Activated CD8-positive, alpha-beta T cell treated with anti-CD3 and anti-CD28 coated beads for 36 hours (primary cell): ENCODE measurements at regions not wholly inside any gene's neighbourhood (a gene's known extent, or its start where the extent isn't known, plus 50 kb on each side); places are given as distances from the start of the nearest gene placed in this dataset.

Experiments
- ATAC-seq: fragments of 200-7000 bp; cut with Tn5 transposase; one replicate; pipeline ENCODE4 v1.10.0; 2021; ENCODE audit warnings: mild to moderate bottlenecking, moderate library complexity
- CTCF ChIA-PET: fragments of 350-600 bp; sonication (Branson Sonifier 250); formaldehyde crosslinking; loops from one replicate; lab custom pipeline; 2021; ENCODE audit warnings: antibody characterized with exemption; lab: Charles Lee
- POLR2A ChIA-PET: fragments of 350-600 bp; sonication (Branson Sonifier 250); formaldehyde crosslinking; loops from one replicate; lab custom pipeline; 2021; ENCODE audit warnings: antibody characterized with exemption; lab: Charles Lee
- DNase-seq: peaks from one replicate; pipeline ENCODE4 v3.0.0-alpha.2; 2020
- H3K27ac Mint-ChIP-seq: one replicate; pipeline ENCODE4 v1.8.0; 2021; ENCODE audit warnings: mild to moderate bottlenecking, mixed read lengths
- H3K27me3 Mint-ChIP-seq: one replicate; pipeline ENCODE4 v1.8.0; 2021; ENCODE audit warnings: mixed read lengths
- H3K36me3 Mint-ChIP-seq: one replicate; pipeline ENCODE4 v1.8.0; 2021; ENCODE audit warnings: low read depth, mixed read lengths
- H3K4me1 Mint-ChIP-seq: one replicate; pipeline ENCODE4 v1.8.0; 2021; ENCODE audit warnings: low read depth, mixed read lengths
- H3K4me3 Mint-ChIP-seq: one replicate; pipeline ENCODE4 v1.8.0; 2021; ENCODE audit warnings: mild to moderate bottlenecking, moderate library complexity, mixed read lengths
- H3K9me3 Mint-ChIP-seq: one replicate; pipeline ENCODE4 v1.8.0; 2021; ENCODE audit warnings: mixed read lengths
- CTCF ChIP-seq: fragments of 200-600 bp; IDR thresholded peaks from one replicate; pipeline ENCODE4 v1.8.0; 2022; ENCODE audit warnings: antibody characterized with exemption, mild to moderate bottlenecking
- intact Hi-C: fragments of 100-400 bp; cut with micrococcal nuclease; formaldehyde crosslinking; loops from one replicate; pipeline ENCODE4 v1.10.0; 2022

- POLR2A ChIA-PET: no interaction called here
- Mint-ChIP-seq H3K27me3 (no peaks in the 10 kb centered on the region), H3K4me1 (no peaks in the 10 kb centered on the region), H3K9me3 (peaks cover 7% of the 10 kb centered on the region), H3K27ac (no peak overlapping the region), H3K4me3 (no peak overlapping the region), H3K36me3 (no peaks in the 10 kb centered on the region)
- no peak for TF ChIP-seq CTCF
- intact Hi-C loops: no loop called here
- CTCF ChIA-PET: no interaction called here
- DNase-seq (no peak), ATAC-seq (no peak)
Measured at GRCh38 chr3:79917561-79917960, 149.8 kb upstream of the ROBO1 start.

DNA sequence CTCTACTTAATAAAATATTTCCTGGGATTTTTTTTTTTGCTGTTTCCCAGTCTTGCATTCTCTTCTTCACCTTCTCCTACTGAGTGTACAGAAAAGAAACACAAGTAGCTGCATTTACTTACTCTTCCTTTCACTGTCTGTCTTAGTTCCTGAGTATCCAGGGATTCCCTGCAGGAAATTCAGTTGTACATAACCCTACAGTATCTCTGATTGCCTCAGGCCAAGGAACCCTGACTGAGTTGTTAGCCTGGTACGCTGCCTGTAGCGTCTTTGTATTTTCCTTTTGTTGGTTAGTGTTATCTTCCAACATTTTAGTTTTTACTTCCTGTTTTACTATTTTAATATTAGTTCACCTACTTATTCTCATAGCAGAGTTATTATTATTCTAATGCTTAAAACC lies 142.5 kb upstream of the ROBO1 start:
- ATAC-seq (no peak), DNase-seq (no peak)
- TF ChIP-seq CTCF: no peak
- Mint-ChIP-seq H3K4me3 (no peak overlapping the region), H3K9me3 (peaks cover 3% of the 10 kb centered on the region), H3K4me1 (no peaks in the 10 kb centered on the region), H3K27ac (no peak overlapping the region), H3K36me3 (no peaks in the 10 kb centered on the region), H3K27me3 (no peaks in the 10 kb centered on the region)
- ChIA-PET POLR2A (no interaction called here), CTCF (no interaction called here)
- intact Hi-C loops: no loop called here

- no peaks in the 10 kb centered on the region for H3K4me1 Mint-ChIP-seq
- intact Hi-C loops: no loop called here
- no peak for TF ChIP-seq CTCF
- ATAC-seq (no peak), DNase-seq (no peak)
- CTCF ChIA-PET: no interaction called here
- POLR2A ChIA-PET: no interaction called here
- peaks cover 5% of the 10 kb centered on the region for H3K9me3 Mint-ChIP-seq
- H3K27ac Mint-ChIP-seq: no peak overlapping the region
- no peaks in the 10 kb centered on the region for H3K36me3 Mint-ChIP-seq
- H3K27me3 Mint-ChIP-seq: no peaks in the 10 kb centered on the region
- H3K4me3 Mint-ChIP-seq: no peak overlapping the region
Measured at GRCh38 chr3:79906106-79906505, 138.3 kb upstream of the ROBO1 start.

- no peak for DNase-seq
- CTCF ChIA-PET: no interaction called here
Measured at GRCh38 chr3:79902151-79902550, 134.4 kb upstream of the ROBO1 start.

DNA sequence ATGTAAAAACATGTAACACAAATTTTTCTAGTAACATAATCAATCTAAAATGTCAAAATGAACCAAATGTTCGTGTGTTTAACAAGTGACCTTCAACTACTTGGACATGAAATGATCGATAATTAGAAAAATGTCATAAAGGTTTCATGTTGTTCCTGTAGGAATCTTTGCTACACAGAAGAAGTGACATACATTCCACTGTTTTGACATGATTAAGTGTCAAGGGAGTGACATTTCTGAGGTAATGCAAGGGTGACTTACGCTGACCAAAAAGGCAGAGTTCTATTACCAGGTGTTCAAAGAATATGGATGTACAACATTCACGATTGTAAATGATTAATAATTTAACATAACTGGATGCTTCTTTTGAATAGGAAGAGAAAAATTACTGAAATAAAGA lies 131.1 kb upstream of the ROBO1 start:
- no peaks in the 10 kb centered on the region for H3K27me3 Mint-ChIP-seq
- CTCF ChIA-PET: no interaction called here
- peaks cover 3% of the 10 kb centered on the region for H3K9me3 Mint-ChIP-seq
- POLR2A ChIA-PET: no interaction called here
- no peak for ATAC-seq
- H3K4me1 Mint-ChIP-seq: no peaks in the 10 kb centered on the region
- DNase-seq: no peak
- no peak overlapping the region for H3K4me3 Mint-ChIP-seq
- H3K27ac Mint-ChIP-seq: no peak overlapping the region
- intact Hi-C loops: no loop called here
- H3K36me3 Mint-ChIP-seq: no peaks in the 10 kb centered on the region
- no peak for TF ChIP-seq CTCF

More at GRCh38 chr3:79902151-79902550, 134.4 kb upstream of the ROBO1 start:
- ATAC-seq: no peak
- H3K27ac Mint-ChIP-seq: no peak overlapping the region
- intact Hi-C loops: no loop called here
- no peak overlapping the region for H3K4me3 Mint-ChIP-seq
- no peaks in the 10 kb centered on the region for H3K36me3 Mint-ChIP-seq
- no peak for TF ChIP-seq CTCF
- no peaks in the 10 kb centered on the region for H3K4me1 Mint-ChIP-seq
- H3K27me3 Mint-ChIP-seq: no peaks in the 10 kb centered on the region
- POLR2A ChIA-PET: interaction anchor here (0.7 kb wide), 1 partner anchor 1133 kb away, joined by 3 read pairs; no protein-coding TSS in a partner anchor
- peaks cover 4% of the 10 kb centered on the region for H3K9me3 Mint-ChIP-seq
